ENCODE measurements at regions not wholly inside any gene's neighbourhood (a gene's known extent, or its start where the extent isn't known, plus 50 kb on each side); places are given as distances from the start of the nearest gene placed in this dataset.

GRCh38 chr12:97177481-97177880 is 270.4 kb downstream of the NEDD1 start:
- Mint-ChIP-seq H3K36me3 (no peaks in the 10 kb centered on the region), H3K4me1 (no peaks in the 10 kb centered on the region), H3K27ac (no peak overlapping the region), H3K9me3 (peaks cover 0 to 17% (median 7%) of the 10 kb centered on the region in 7 donors), H3K27me3 (ENCODE audit: low read depth in 3 of 3) (peaks cover 0 to 1% (median 0%) of the 10 kb centered on the region in 3 donors), H3K4me3 (no peak overlapping the region)
- no peak overlapping the region for H2AFZ ChIP-seq (ENCODE audit: insufficient read depth, low read depth, low read length, poor library complexity, severe bottlenecking)
- no peaks in the 10 kb centered on the region for H3K79me2 ChIP-seq (ENCODE audit: insufficient read depth, low read length)
- 95% methylated on average over 2 of the region's 4 CpGs for WGBS (ENCODE audit: insufficient coverage)
- no peaks in the 10 kb centered on the region for H4K20me1 ChIP-seq (ENCODE audit: insufficient read depth, low read length)
- peaks cover 0 to 6% of the 10 kb centered on the region in 2 donors for H3K9me3 ChIP-seq (replicated peaks in 1 of 2; ENCODE audit: control insufficient read depth in 1 of 2, insufficient read depth in 1 of 2, low read length in 2 of 2)
- no peak for DNase-seq
- intact Hi-C loops (cut with micrococcal nuclease) = no loop called here
- H3K27ac ChIP-seq (ENCODE audit: low read depth in 1 of 2, low read length in 2 of 2) = no peak overlapping the region
- no peak overlapping the region for H3K4me3 ChIP-seq (replicated peaks in 1 of 3; ENCODE audit: low read depth in 2 of 3, low read length in 3 of 3)
- H3K36me3 ChIP-seq (replicated peaks in 1 of 2; ENCODE audit: control insufficient read depth in 1 of 2, insufficient read depth in 2 of 2, low read length in 2 of 2) = no peaks in the 10 kb centered on the region
- TF ChIP-seq CTCF (IDR thresholded peaks at IDR 0.05) = no peak
- H3K9ac ChIP-seq (ENCODE audit: insufficient read depth, low read length, poor library complexity, severe bottlenecking) = no peak overlapping the region
- no peak overlapping the region for H3K4me2 ChIP-seq (replicated peaks; ENCODE audit: extremely low read depth, low read length, poor library complexity, severe bottlenecking)
- no peaks in the 10 kb centered on the region for H3K27me3 ChIP-seq (ENCODE audit: control insufficient read depth in 2 of 2, insufficient read depth in 2 of 2, low read length in 2 of 2)
- H3K4me1 ChIP-seq (ENCODE audit: control insufficient read depth in 1 of 2, insufficient read depth in 2 of 2, low read length in 2 of 2) = no peaks in the 10 kb centered on the region

GRCh38 chr12:97181571-97182265 is 274.7 kb downstream of the NEDD1 start:
- DNase-seq = no peak
- WGBS (ENCODE audit: insufficient coverage) = 96% methylated on average over 9 of the region's 10 CpGs

More at GRCh38 chr12:97181571-97182265, 274.7 kb downstream of the NEDD1 start:
- Mint-ChIP-seq H3K36me3 (no peaks in the 10 kb centered on the region), H3K4me3 (no peak overlapping the region), H3K27ac (no peak overlapping the region), H3K4me1 (no peaks in the 10 kb centered on the region), H3K27me3 (ENCODE audit: low read depth in 3 of 3) (peaks cover 0 to 1% (median 0%) of the 10 kb centered on the region in 3 donors), H3K9me3 (peaks cover 0 to 25% (median 12%) of the 10 kb centered on the region in 7 donors)
- Histone ChIP-seq H3K4me3 (replicated peaks in 1 of 3; ENCODE audit: low read depth in 2 of 3, low read length in 3 of 3) (no peak overlapping the region), H2AFZ (ENCODE audit: insufficient read depth, low read depth, low read length, poor library complexity, severe bottlenecking) (no peak overlapping the region), H3K9me3 (replicated peaks in 1 of 2; ENCODE audit: control insufficient read depth in 1 of 2, insufficient read depth in 1 of 2, low read length in 2 of 2) (peaks cover 6 to 12% of the 10 kb centered on the region in 2 donors), H3K27ac (ENCODE audit: low read depth in 1 of 2, low read length in 2 of 2) (no peak overlapping the region), H3K36me3 (replicated peaks in 1 of 2; ENCODE audit: control insufficient read depth in 1 of 2, insufficient read depth in 2 of 2, low read length in 2 of 2) (no peaks in the 10 kb centered on the region), H3K27me3 (ENCODE audit: control insufficient read depth in 2 of 2, insufficient read depth in 2 of 2, low read length in 2 of 2) (no peaks in the 10 kb centered on the region), H3K9ac (ENCODE audit: insufficient read depth, low read length, poor library complexity, severe bottlenecking) (no peak overlapping the region), H3K79me2 (ENCODE audit: insufficient read depth, low read length) (no peaks in the 10 kb centered on the region), H4K20me1 (ENCODE audit: insufficient read depth, low read length) (no peaks in the 10 kb centered on the region), H3K4me1 (ENCODE audit: control insufficient read depth in 1 of 2, insufficient read depth in 2 of 2, low read length in 2 of 2) (no peaks in the 10 kb centered on the region), H3K4me2 (replicated peaks; ENCODE audit: extremely low read depth, low read length, poor library complexity, severe bottlenecking) (no peak overlapping the region)
- intact Hi-C loops (cut with micrococcal nuclease) = no loop called here
- TF ChIP-seq CTCF (IDR thresholded peaks at IDR 0.05) = no peak
